Vagina (tissue), 2 donors: ENCODE measurements at regions not wholly inside any gene's neighbourhood (a gene's known extent, or its start where the extent isn't known, plus 50 kb on each side); places are given as distances from the start of the nearest gene placed in this dataset.

Source experiments
- DNase-seq, 2 donors: peaks; one replicate each; pipeline ENCODE4 v3.0.0-alpha.2; 2017; ENCODE audit errors: extremely low spot score in 2 of 2
- H3K27ac ChIP-seq: fragments of 200-600 bp; sonication (generic); one replicate; pipeline ENCODE4 v1.5.1; 2019
- H3K27me3 ChIP-seq: fragments of 200-600 bp; sonication (generic); one replicate; pipeline ENCODE4 v1.5.1; 2019
- H3K36me3 ChIP-seq, 2 donors: fragments of 200-600 bp; sonication (generic); one replicate each; pipeline ENCODE4 v1.5.1; 2017 to 2019
- H3K4me1 ChIP-seq: fragments of 200-600 bp; sonication (generic); one replicate; pipeline ENCODE4 v1.5.1; 2019
- H3K4me3 ChIP-seq, 2 donors: fragments of 200-600 bp; sonication (generic); 1 replicate in 1 of 2; 2 replicates in 1 of 2; pipeline ENCODE4 v1.5.1; 2016 to 2019
- H3K9me3 ChIP-seq: fragments of 200-600 bp; sonication (generic); one replicate; pipeline ENCODE4 v1.5.1; 2019
- CTCF ChIP-seq, 3 experiments: fragments of 450-650 bp in 2 of 3; fragments of 200-600 bp in 1 of 3; sonication (generic) in 1 of 3; IDR thresholded peaks; one replicate each; pipeline ENCODE4 v1.5.1; 2017 to 2019; ENCODE audit warnings: antibody characterized with exemption in 3 of 3, mild to moderate bottlenecking in 2 of 3, moderate library complexity in 2 of 3
- POLR2A ChIP-seq, 2 donors: fragments of 450-650 bp; IDR thresholded peaks; one replicate each; pipeline ENCODE4 v1.6.1; 2017; ENCODE audit warnings: antibody characterized with exemption in 2 of 2, mild to moderate bottlenecking in 2 of 2, moderate library complexity in 2 of 2
- POLR2AphosphoS5 ChIP-seq, 2 donors: sonication (generic); formaldehyde crosslinking; IDR thresholded peaks; one replicate each; pipeline ENCODE4 v1.9.0; 2017; ENCODE audit warnings: antibody characterized with exemption in 2 of 2, mild to moderate bottlenecking in 2 of 2, low read depth in 1 of 2; ENCODE audit not compliant: insufficient read depth in 1 of 2
- intact Hi-C: fragments of 100-400 bp; cut with DNase I; formaldehyde crosslinking; loops from one replicate; pipeline ENCODE4 v1.15.1; 2023

DNA sequence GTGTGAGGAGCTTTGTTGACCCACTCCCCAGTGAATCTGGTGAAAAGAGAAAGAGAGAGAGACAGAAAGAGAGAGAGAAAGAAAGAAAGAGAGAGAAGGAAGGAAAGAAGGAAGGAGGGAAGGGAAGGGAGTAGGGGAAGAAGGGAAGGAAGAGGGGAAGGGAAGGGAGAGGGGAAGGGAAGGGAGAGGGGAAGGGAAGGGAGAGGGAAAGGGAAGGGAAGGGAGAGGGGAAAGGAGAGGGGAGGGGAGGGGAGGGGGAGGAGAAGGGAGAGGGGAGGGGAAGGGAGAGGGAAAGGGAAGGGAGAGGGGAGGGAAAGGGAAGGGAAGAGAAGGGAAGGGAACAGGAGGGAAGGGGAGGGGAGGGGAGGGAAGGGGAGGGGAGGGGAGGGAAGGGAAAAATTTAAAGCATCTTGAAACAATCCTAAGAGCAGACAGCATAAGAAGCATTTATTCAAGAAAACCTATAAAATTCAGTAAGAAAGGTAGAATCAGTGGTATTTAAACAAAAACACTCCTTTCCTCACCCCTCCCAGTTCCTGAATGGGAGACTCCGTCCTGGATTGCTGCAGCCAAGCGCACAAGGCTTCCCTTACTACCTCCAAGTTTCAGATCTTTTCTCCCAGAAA is 846.2 kb upstream of the POM121L12 start:
- no peaks in the 10 kb centered on the region for H3K9me3 ChIP-seq
- H3K4me3 ChIP-seq: no peak overlapping the region
- intact Hi-C loops: no loop called here
- no peak overlapping the region for H3K27ac ChIP-seq
- TF ChIP-seq POLR2A (IDR thresholded peaks at IDR 0.05) (no peak), POLR2AphosphoS5 (IDR thresholded peaks at IDR 0.05; ENCODE audit: insufficient read depth in 1 of 2, low read depth in 1 of 2) (no peak), CTCF (IDR thresholded peaks at IDR 0.05) (no peak)
- H3K4me1 ChIP-seq: no peaks in the 10 kb centered on the region
- no peak for DNase-seq
- no peaks in the 10 kb centered on the region for H3K27me3 ChIP-seq
- no peaks in the 10 kb centered on the region for H3K36me3 ChIP-seq

- H3K27ac ChIP-seq: no peak overlapping the region
- intact Hi-C loops: no loop called here
- no peaks in the 10 kb centered on the region for H3K4me1 ChIP-seq
- H3K9me3 ChIP-seq: no peaks in the 10 kb centered on the region
- no peak overlapping the region for H3K4me3 ChIP-seq
- H3K36me3 ChIP-seq: no peaks in the 10 kb centered on the region
- TF ChIP-seq POLR2AphosphoS5 (IDR thresholded peaks at IDR 0.05; ENCODE audit: insufficient read depth in 1 of 2, low read depth in 1 of 2) (no peak), POLR2A (IDR thresholded peaks at IDR 0.05) (no peak), CTCF (IDR thresholded peaks at IDR 0.05) (no peak)
- H3K27me3 ChIP-seq: no peaks in the 10 kb centered on the region
- no peak for DNase-seq
Observed at GRCh38 chr7:52184006-52184703, 851.3 kb upstream of the POM121L12 start.

DNA sequence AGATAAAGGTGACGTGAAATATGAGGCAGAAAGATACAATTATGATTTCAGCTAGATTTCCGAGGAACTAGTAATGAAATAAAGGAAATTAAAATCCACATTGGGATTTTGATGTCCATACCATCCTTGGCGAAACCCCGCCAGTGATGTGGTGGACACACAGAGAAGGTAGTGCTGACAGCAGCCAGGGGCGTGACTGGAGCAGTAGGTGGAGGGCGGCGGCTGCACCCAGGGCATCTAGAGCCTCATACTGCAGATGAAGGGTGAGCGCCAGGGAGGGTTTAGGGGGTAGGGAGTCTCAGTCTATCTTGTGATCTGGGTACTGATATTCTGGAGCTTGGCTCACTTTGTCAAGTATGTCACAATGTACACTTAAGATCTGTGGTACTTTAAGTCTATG is 855.5 kb upstream of the POM121L12 start:
- Histone ChIP-seq H3K4me3 (no peak overlapping the region), H3K27me3 (no peaks in the 10 kb centered on the region), H3K9me3 (no peaks in the 10 kb centered on the region), H3K4me1 (no peaks in the 10 kb centered on the region), H3K36me3 (no peaks in the 10 kb centered on the region), H3K27ac (no peak overlapping the region)
- TF ChIP-seq POLR2A (IDR thresholded peaks at IDR 0.05): no peak
- no peak for TF ChIP-seq CTCF (IDR thresholded peaks at IDR 0.05)
- no peak for TF ChIP-seq POLR2AphosphoS5 (IDR thresholded peaks at IDR 0.05; ENCODE audit: insufficient read depth in 1 of 2, low read depth in 1 of 2)
- intact Hi-C loops: no loop called here
- no peak for DNase-seq

DNA sequence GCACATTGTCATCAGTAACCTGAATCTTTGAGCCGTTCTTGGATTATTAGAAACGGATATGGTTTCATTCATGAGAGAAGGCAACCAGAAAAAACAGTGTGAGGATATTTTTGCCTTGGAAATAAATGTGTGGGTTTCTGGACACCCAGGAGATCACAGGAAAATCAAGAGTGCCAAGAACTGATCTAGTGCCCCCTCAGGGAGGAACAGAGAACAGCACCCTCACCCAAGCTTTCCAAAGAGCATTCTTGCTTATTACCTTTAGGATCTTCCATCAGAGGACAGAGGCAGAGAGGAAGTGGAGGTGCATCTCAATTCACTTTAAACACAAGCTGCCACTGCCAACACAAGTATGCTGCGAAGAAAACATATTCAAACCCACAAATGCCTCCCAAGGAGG is 851.5 kb upstream of the COBL start:
- Histone ChIP-seq H3K9me3 (no peaks in the 10 kb centered on the region), H3K4me3 (no peak overlapping the region), H3K4me1 (no peaks in the 10 kb centered on the region), H3K27ac (no peak overlapping the region), H3K27me3 (no peaks in the 10 kb centered on the region), H3K36me3 (no peaks in the 10 kb centered on the region)
- intact Hi-C loops: no loop called here
- DNase-seq: no peak
- no peak for TF ChIP-seq POLR2AphosphoS5 (IDR thresholded peaks at IDR 0.05; ENCODE audit: insufficient read depth in 1 of 2, low read depth in 1 of 2)
- TF ChIP-seq CTCF (IDR thresholded peaks at IDR 0.05): no peak
- no peak for TF ChIP-seq POLR2A (IDR thresholded peaks at IDR 0.05)

DNA sequence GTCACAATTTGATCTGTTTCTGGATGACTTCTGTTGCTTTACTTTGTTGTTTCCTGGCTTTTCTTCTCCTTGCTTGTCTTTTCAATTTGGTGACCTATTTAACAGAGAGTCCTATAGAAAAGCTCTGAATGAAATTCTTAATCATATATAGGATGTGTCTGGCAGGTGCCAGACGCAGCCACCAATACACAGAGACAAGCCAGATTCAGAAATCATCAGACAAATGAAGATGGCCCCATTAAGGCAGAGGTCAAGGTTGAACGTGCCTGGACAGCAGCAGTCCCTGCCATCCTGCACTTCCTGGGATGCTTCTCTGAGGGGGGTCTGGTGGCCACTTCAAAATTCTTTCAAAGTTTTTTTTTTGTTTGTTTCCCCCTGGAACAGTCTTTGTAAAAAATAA is 846.7 kb upstream of the COBL start:
- H3K9me3 ChIP-seq: no peaks in the 10 kb centered on the region
- no peaks in the 10 kb centered on the region for H3K27me3 ChIP-seq
- DNase-seq: no peak
- no peak overlapping the region for H3K4me3 ChIP-seq
- no peak overlapping the region for H3K27ac ChIP-seq
- TF ChIP-seq POLR2A (IDR thresholded peaks at IDR 0.05) (no peak), CTCF (IDR thresholded peaks at IDR 0.05) (no peak), POLR2AphosphoS5 (IDR thresholded peaks at IDR 0.05; ENCODE audit: insufficient read depth in 1 of 2, low read depth in 1 of 2) (no peak)
- H3K36me3 ChIP-seq: no peaks in the 10 kb centered on the region
- intact Hi-C loops: no loop called here
- H3K4me1 ChIP-seq: no peaks in the 10 kb centered on the region
